ENCODE measurements at regions not wholly inside any gene's neighbourhood (a gene's known extent, or its start where the extent isn't known, plus 50 kb on each side); places are given as distances from the start of the nearest gene placed in this dataset.
"Not testable (repeated sequence)": the region's sequence is repeated elsewhere in the genome, so short reads cannot be mapped to it uniquely, and the experiment has no call there.

DNA sequence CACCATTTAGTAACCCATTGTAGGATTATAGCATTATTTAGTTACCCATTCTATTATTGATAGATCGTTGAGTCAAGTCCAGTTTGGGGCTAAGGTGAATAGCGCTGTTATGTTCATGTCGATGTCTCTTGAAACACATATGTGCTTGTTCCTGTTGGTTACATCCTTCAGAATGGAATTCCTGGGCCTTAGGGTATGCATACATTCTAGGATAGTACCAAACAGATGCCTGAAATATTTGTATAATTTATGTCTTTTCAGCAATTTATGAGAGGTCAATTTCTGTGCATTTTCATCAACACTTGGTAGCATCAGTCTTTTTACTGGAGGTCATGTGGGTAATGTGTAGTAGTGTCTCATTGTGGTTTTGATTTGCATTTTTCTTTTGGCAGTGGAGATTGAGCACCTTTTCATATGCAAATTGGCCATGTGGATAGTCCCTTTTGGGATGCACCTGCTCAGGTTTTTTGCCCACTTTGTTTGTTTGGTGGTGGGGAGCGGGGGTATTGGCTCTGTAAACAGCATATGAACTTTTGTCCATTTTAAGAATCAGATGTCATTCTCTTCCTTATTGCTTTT, 104.2 kb downstream of the CDRT15L2 start:
- BruUV-seq (replicated peaks); ATAC-seq; H4K20me1 ChIP-seq (ENCODE audit: insufficient read depth); H3K4me2 ChIP-seq (ENCODE audit: low read length); H3K27me3 ChIP-seq (ENCODE audit: insufficient read depth, low read length); H3K9ac ChIP-seq (ENCODE audit: low read length); POLR2A ChIA-PET; H3K79me2 ChIP-seq (ENCODE audit: insufficient read depth, low read length); H3K4me3 ChIP-seq (replicated peaks in 1 of 2; ENCODE audit: low read depth in 1 of 2, low read length in 2 of 2); H3K27ac ChIP-seq (ENCODE audit: low read depth, low read length); H3K9me3 ChIP-seq (ENCODE audit: control insufficient read depth in 1 of 2, insufficient read depth in 1 of 2, low read depth in 1 of 2, low read length in 2 of 2); H3K9me2 ChIP-seq (ENCODE audit: insufficient read depth); RAD21 ChIA-PET (ENCODE audit: low non-redundant PET in 1 of 2, low total read pairs in 2 of 2, uncharacterized antibody in 2 of 2, unreplicated experiment in 2 of 2); DNase-seq (ENCODE audit: low read depth, low spot score); CTCF ChIA-PET; H2AFZ ChIP-seq (ENCODE audit: low read depth, low read length, poor library complexity, severe bottlenecking); H3K4me1 ChIP-seq (ENCODE audit: control insufficient read depth in 1 of 2, insufficient read depth in 2 of 2, low read length in 2 of 2); intact Hi-C loops (cut with micrococcal nuclease); H3K36me3 ChIP-seq (ENCODE audit: control insufficient read depth in 1 of 2, insufficient read depth in 2 of 2, low read length in 2 of 2): not testable (repeated sequence)

DNA sequence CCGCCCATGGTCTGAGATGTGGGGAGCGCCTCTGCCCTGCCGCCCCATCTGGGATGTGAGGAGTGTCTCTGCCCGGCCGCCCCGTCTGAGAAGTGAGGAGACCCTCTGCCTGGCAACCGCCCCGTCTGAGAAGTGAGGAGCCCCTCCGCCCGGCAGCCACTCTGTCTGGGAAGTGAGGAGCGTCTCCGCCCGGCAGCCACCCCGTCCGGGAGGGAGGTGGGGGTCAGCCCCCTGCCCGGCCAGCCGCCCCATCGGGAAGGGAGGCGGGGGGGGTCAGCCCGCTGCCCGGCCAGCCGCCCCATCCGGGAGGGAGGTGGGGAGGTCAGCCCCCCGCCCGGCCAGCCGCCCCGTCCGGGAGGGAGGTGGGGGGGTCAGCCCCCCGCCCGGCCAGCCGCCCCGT, 105.5 kb downstream of the CDRT15L2 start:
- H3K9ac ChIP-seq (ENCODE audit: low read length); H3K27ac ChIP-seq (ENCODE audit: low read depth, low read length); BruUV-seq (replicated peaks); H2AFZ ChIP-seq (ENCODE audit: low read depth, low read length, poor library complexity, severe bottlenecking); POLR2A ChIA-PET; H4K20me1 ChIP-seq (ENCODE audit: insufficient read depth); CTCF ChIA-PET; H3K4me2 ChIP-seq (ENCODE audit: low read length); H3K4me1 ChIP-seq (ENCODE audit: control insufficient read depth in 1 of 2, insufficient read depth in 2 of 2, low read length in 2 of 2); H3K36me3 ChIP-seq (ENCODE audit: control insufficient read depth in 1 of 2, insufficient read depth in 2 of 2, low read length in 2 of 2); intact Hi-C loops (cut with micrococcal nuclease); H3K9me3 ChIP-seq (ENCODE audit: control insufficient read depth in 1 of 2, insufficient read depth in 1 of 2, low read depth in 1 of 2, low read length in 2 of 2); H3K9me2 ChIP-seq (ENCODE audit: insufficient read depth); H3K27me3 ChIP-seq (ENCODE audit: insufficient read depth, low read length); RAD21 ChIA-PET (ENCODE audit: low non-redundant PET in 1 of 2, low total read pairs in 2 of 2, uncharacterized antibody in 2 of 2, unreplicated experiment in 2 of 2); DNase-seq (ENCODE audit: low read depth, low spot score); H3K4me3 ChIP-seq (replicated peaks in 1 of 2; ENCODE audit: low read depth in 1 of 2, low read length in 2 of 2); ATAC-seq; H3K79me2 ChIP-seq (ENCODE audit: insufficient read depth, low read length): not testable (repeated sequence)

DNA sequence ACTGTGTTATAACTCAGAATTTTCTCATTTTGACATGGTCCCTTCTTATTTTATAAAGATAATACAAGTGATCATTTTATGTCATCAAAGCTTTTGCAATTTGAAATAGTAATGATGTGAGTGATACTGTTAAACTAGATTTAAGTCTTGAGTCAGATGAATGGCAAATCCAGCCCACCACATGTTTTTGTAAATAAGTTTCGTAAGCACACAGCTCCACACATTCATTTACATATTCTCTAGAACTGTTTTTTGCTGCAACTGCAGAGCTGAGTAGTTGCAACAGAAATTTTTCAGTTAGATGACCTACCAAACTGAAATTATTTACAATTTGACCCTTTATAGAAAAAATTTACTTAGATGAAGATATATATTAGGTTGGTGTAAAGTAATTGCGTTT, 108.1 kb downstream of the CDRT15L2 start:
- H3K36me3 ChIP-seq (ENCODE audit: control insufficient read depth in 1 of 2, insufficient read depth in 2 of 2, low read length in 2 of 2); H3K4me1 ChIP-seq (ENCODE audit: control insufficient read depth in 1 of 2, insufficient read depth in 2 of 2, low read length in 2 of 2); H3K9ac ChIP-seq (ENCODE audit: low read length); H2AFZ ChIP-seq (ENCODE audit: low read depth, low read length, poor library complexity, severe bottlenecking); BruUV-seq (replicated peaks); POLR2A ChIA-PET; H3K27ac ChIP-seq (ENCODE audit: low read depth, low read length); H3K4me3 ChIP-seq (replicated peaks in 1 of 2; ENCODE audit: low read depth in 1 of 2, low read length in 2 of 2); H3K9me3 ChIP-seq (ENCODE audit: control insufficient read depth in 1 of 2, insufficient read depth in 1 of 2, low read depth in 1 of 2, low read length in 2 of 2); CTCF ChIA-PET; intact Hi-C loops (cut with micrococcal nuclease); H3K4me2 ChIP-seq (ENCODE audit: low read length); H3K79me2 ChIP-seq (ENCODE audit: insufficient read depth, low read length); DNase-seq (ENCODE audit: low read depth, low spot score); RAD21 ChIA-PET (ENCODE audit: low non-redundant PET in 1 of 2, low total read pairs in 2 of 2, uncharacterized antibody in 2 of 2, unreplicated experiment in 2 of 2); H3K9me2 ChIP-seq (ENCODE audit: insufficient read depth); ATAC-seq; H4K20me1 ChIP-seq (ENCODE audit: insufficient read depth); H3K27me3 ChIP-seq (ENCODE audit: insufficient read depth, low read length): not testable (repeated sequence)

DNA sequence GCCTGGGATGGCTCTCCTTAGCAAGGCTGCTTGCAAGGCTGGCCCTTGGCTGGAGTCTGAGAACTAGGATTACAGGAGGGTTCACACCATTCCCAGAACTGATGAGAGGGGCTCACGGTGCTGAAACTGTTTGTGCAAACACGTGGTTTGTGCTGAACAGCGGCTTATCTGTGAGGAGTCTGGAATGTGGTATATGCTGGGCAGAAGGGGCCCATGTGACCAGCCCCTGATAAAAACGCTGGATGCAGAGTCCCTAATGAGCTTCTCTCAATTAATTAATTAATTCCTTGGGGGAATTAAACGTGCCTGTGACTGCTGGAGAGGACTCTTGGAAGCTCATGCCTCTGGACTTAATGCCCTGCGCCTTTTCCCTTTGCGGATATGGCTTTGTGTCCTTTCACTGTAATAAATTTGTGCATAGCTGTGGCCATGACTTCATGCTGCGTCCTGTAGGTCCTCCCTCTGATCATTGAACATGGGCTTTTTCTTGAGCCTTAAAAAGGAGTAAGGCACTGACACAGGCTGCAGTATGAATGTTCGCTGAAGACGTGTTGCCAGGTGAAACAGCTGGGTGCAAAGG, 109.7 kb downstream of the CDRT15L2 start:
- RAD21 ChIA-PET (ENCODE audit: low non-redundant PET in 1 of 2, low total read pairs in 2 of 2, uncharacterized antibody in 2 of 2, unreplicated experiment in 2 of 2); H3K79me2 ChIP-seq (ENCODE audit: insufficient read depth, low read length); H3K36me3 ChIP-seq (ENCODE audit: control insufficient read depth in 1 of 2, insufficient read depth in 2 of 2, low read length in 2 of 2); H3K4me3 ChIP-seq (replicated peaks in 1 of 2; ENCODE audit: low read depth in 1 of 2, low read length in 2 of 2); H2AFZ ChIP-seq (ENCODE audit: low read depth, low read length, poor library complexity, severe bottlenecking); CTCF ChIA-PET; ATAC-seq; H3K9me3 ChIP-seq (ENCODE audit: control insufficient read depth in 1 of 2, insufficient read depth in 1 of 2, low read depth in 1 of 2, low read length in 2 of 2); H3K4me1 ChIP-seq (ENCODE audit: control insufficient read depth in 1 of 2, insufficient read depth in 2 of 2, low read length in 2 of 2); BruUV-seq (replicated peaks); H3K4me2 ChIP-seq (ENCODE audit: low read length); intact Hi-C loops (cut with micrococcal nuclease); H4K20me1 ChIP-seq (ENCODE audit: insufficient read depth); H3K9me2 ChIP-seq (ENCODE audit: insufficient read depth); POLR2A ChIA-PET; H3K27me3 ChIP-seq (ENCODE audit: insufficient read depth, low read length); DNase-seq (ENCODE audit: low read depth, low spot score); H3K27ac ChIP-seq (ENCODE audit: low read depth, low read length); H3K9ac ChIP-seq (ENCODE audit: low read length): not testable (repeated sequence)

Data from HCT116 (cell line).